Keratinocyte (primary cell): ENCODE measurements at regions not wholly inside any gene's neighbourhood (a gene's known extent, or its start where the extent isn't known, plus 50 kb on each side); places are given as distances from the start of the nearest gene placed in this dataset.

Experiments
- DNase-seq: peaks from one replicate; pipeline ENCODE4 v3.0.0-alpha.2; 2011; ENCODE audit warnings: low read depth, missing footprints, low spot score
- FAIRE-seq: peaks from 2 replicates; lab custom pipeline; 2011; peaks lifted over from hg19 to GRCh38; lab: Jason Lieb, UNC
- H2AFZ ChIP-seq: 2 replicates; pipeline ENCODE4 v1.6.0; 2012; ENCODE audit warnings: low read length, control low read depth, inconsistent platforms; ENCODE audit not compliant: control insufficient read depth
- H3K27ac ChIP-seq: 2 replicates; pipeline ENCODE4 v1.5.1; 2011; ENCODE audit warnings: low read length; ENCODE audit not compliant: control insufficient read depth, insufficient read depth
- H3K27me3 ChIP-seq: 3 replicates; pipeline ENCODE4 v1.6.0; 2011; ENCODE audit warnings: low read length; ENCODE audit not compliant: control insufficient read depth, insufficient read depth; ENCODE audit errors: extremely low read depth
- H3K36me3 ChIP-seq, 2 experiments: 2 replicates in 1 of 2; 3 replicates in 1 of 2; pipeline ENCODE4 v1.5.1; 2011; ENCODE audit warnings: low read length in 2 of 2, mild to moderate bottlenecking in 1 of 2; ENCODE audit not compliant: control insufficient read depth in 2 of 2, insufficient read depth in 2 of 2; ENCODE audit errors: extremely low read depth in 1 of 2
- H3K4me1 ChIP-seq: 3 replicates; pipeline ENCODE4 v1.5.1; 2011; ENCODE audit warnings: low read length; ENCODE audit not compliant: control insufficient read depth, insufficient read depth; ENCODE audit errors: extremely low read depth
- H3K4me2 ChIP-seq: 3 replicates; pipeline ENCODE4 v1.6.0; 2011; ENCODE audit warnings: low read depth, low read length; ENCODE audit not compliant: control insufficient read depth, insufficient read depth; ENCODE audit errors: extremely low read depth
- H3K4me3 ChIP-seq, 3 experiments: fragments of 200-600 bp in 1 of 3; sonication (generic) in 1 of 3; 2 replicates in 2 of 3; 3 replicates in 1 of 3; pipeline ENCODE4 v1.5.1; 2011 to 2016; ENCODE audit warnings: low read length in 3 of 3, mild to moderate bottlenecking in 3 of 3, control low read depth in 2 of 3, inconsistent platforms in 1 of 3, low read depth in 1 of 3, mixed read lengths in 1 of 3, mixed run types in 1 of 3, moderate library complexity in 1 of 3; ENCODE audit not compliant: control insufficient read depth in 2 of 3, insufficient read depth in 2 of 3; ENCODE audit errors: extremely low read depth in 1 of 3
- H3K79me2 ChIP-seq: 2 replicates; pipeline ENCODE4 v1.6.0; 2012; ENCODE audit warnings: low read length; ENCODE audit not compliant: control insufficient read depth, insufficient read depth
- H3K9ac ChIP-seq: 3 replicates; pipeline ENCODE4 v1.6.0; 2011; ENCODE audit warnings: low read length; ENCODE audit not compliant: control insufficient read depth, insufficient read depth; ENCODE audit errors: extremely low read depth
- H3K9me1 ChIP-seq: 3 replicates; pipeline ENCODE4 v1.6.0; 2011; ENCODE audit warnings: low read length; ENCODE audit not compliant: control insufficient read depth, insufficient read depth; ENCODE audit errors: extremely low read depth
- H3K9me3 ChIP-seq: 2 replicates; pipeline ENCODE4 v1.5.1; 2012; ENCODE audit warnings: low read depth, low read length; ENCODE audit not compliant: control insufficient read depth
- H4K20me1 ChIP-seq: 3 replicates; pipeline ENCODE4 v1.6.0; 2011; ENCODE audit warnings: low read length; ENCODE audit not compliant: control insufficient read depth, insufficient read depth; ENCODE audit errors: extremely low read depth
- EZH2 ChIP-seq: IDR thresholded peaks from one replicate; pipeline ENCODE4 v1.6.1; 2012; ENCODE audit warnings: inconsistent platforms, mild to moderate bottlenecking, low read length, moderate library complexity
- dilution Hi-C: fragments of 300-500 bp; cut with MboI; formaldehyde crosslinking; loops from one replicate; pipeline ENCODE4 v1.7.0; 2020; ENCODE audit warnings: low sequenced_read_pairs; ENCODE audit not compliant: extremely low pct_ligation_motif_present
- TF ChIP-seq, protein P1 (sequence below), 3 experiments: IDR thresholded peaks in 1 of 3; conservative IDR thresholded peaks in 1 of 3; optimal IDR thresholded peaks in 1 of 3; 2 replicates in 2 of 3; 3 replicates in 1 of 3; pipeline versions ENCODE3 to v1.5.1; 2011; ENCODE audit warnings: low read length in 3 of 3, mild to moderate bottlenecking in 3 of 3, moderate library complexity in 2 of 3, control low read depth in 1 of 3, inconsistent platforms in 1 of 3; ENCODE audit not compliant: insufficient read depth in 2 of 3; ENCODE audit errors: extremely low read depth in 1 of 3

DNA sequence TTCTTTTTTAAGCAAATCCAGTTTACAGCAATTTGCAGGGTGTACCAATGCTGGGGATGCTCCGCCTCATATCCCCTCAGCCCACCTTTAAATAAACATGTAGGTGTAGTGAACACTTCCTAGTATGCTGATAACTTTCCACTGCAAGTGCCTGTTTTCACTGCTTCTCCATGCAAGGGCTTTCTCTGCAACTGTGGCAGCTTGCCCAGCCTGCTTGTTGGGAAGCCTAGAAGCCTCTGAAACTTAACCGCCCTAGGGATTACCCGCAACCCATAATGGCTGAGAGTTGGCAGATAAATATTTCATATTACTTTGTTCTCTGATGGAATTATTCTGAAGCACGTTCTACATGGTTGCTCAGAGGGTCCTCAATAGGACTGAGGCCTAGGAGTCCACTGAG is 253.7 kb upstream of the DDX53 start:
- no peak for FAIRE-seq
- H3K4me1 ChIP-seq = no peaks in the 10 kb centered on the region
- TF ChIP-seq EZH2 = no peak
- TF ChIP-seq, protein P1, sequence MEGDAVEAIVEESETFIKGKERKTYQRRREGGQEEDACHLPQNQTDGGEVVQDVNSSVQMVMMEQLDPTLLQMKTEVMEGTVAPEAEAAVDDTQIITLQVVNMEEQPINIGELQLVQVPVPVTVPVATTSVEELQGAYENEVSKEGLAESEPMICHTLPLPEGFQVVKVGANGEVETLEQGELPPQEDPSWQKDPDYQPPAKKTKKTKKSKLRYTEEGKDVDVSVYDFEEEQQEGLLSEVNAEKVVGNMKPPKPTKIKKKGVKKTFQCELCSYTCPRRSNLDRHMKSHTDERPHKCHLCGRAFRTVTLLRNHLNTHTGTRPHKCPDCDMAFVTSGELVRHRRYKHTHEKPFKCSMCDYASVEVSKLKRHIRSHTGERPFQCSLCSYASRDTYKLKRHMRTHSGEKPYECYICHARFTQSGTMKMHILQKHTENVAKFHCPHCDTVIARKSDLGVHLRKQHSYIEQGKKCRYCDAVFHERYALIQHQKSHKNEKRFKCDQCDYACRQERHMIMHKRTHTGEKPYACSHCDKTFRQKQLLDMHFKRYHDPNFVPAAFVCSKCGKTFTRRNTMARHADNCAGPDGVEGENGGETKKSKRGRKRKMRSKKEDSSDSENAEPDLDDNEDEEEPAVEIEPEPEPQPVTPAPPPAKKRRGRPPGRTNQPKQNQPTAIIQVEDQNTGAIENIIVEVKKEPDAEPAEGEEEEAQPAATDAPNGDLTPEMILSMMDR (optimal IDR thresholded peaks at IDR 0.05 in 1 of 3, IDR thresholded peaks at IDR 0.05 in 1 of 3, conservative IDR thresholded peaks at IDR 0.05 in 1 of 3; ENCODE audit: extremely low read depth in 1 of 3, insufficient read depth in 2 of 3, low read length in 3 of 3) = no peak

DNA sequence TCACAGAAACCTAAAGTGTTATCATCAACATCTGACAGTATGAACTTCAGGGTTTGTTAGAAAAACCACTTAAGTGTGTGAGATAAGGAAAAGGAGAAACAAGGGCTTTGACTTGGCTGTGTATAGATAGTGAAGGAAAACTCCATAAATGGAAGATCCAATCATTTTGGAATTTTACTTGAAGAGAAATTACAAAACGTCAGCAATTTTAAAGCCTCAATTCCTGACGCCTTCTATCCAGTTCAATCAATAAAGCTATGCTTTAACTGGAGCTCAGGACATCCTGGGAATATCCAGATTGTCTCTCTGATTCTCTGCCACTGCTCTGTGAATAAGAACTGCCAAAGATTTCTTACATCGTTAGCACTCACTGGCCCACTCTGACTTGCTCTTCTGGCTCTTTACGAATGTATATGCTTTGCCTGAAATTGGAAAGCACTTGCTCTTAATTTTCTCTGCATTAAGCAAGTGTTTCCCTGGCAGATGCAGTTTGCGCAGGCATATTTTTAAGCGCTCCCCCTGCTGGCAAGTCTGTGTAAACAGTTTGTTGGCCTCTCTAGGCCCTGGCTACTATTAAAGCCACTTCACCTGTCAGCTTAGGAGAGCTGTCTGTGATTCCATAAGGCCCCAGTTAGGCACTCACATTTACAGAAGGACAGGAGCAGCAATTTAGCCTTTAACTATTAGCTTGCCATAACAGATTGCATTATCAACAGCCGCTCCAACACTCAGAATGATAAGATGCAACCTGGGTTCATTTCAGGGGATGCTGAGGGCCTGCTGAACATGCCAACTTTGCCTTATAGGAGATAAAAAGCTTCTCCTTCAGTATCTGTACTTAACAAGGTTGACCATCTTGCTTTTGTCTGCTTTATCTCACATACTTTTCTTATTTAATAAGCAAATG is 251.4 kb upstream of the DDX53 start:
- H4K20me1 ChIP-seq = no peaks in the 10 kb centered on the region
- no peak overlapping the region for H2AFZ ChIP-seq
- DNase-seq = no peak
- no peak overlapping the region for H3K27ac ChIP-seq
- FAIRE-seq = peak; percentile 81
- H3K79me2 ChIP-seq = no peaks in the 10 kb centered on the region
- H3K9me3 ChIP-seq = no peaks in the 10 kb centered on the region
- H3K9ac ChIP-seq = no peak overlapping the region
- H3K36me3 ChIP-seq = no peaks in the 10 kb centered on the region
- TF ChIP-seq, protein P1 (optimal IDR thresholded peaks at IDR 0.05 in 1 of 3, IDR thresholded peaks at IDR 0.05 in 1 of 3, conservative IDR thresholded peaks at IDR 0.05 in 1 of 3; ENCODE audit: extremely low read depth in 1 of 3, insufficient read depth in 2 of 3, low read length in 3 of 3) = peak; percentile 68 to 72 (median 72)
- TF ChIP-seq EZH2 = no peak
- H3K27me3 ChIP-seq = no peaks in the 10 kb centered on the region
- H3K4me1 ChIP-seq = no peaks in the 10 kb centered on the region
- no peak overlapping the region for H3K4me2 ChIP-seq
- no peaks in the 10 kb centered on the region for H3K9me1 ChIP-seq
- dilution Hi-C loops = no loop called here
- H3K4me3 ChIP-seq = no peak overlapping the region

More for the DNA sequence above, 253.7 kb upstream of the DDX53 start:
- DNase-seq = no peak
- Histone ChIP-seq H3K4me3 (no peak overlapping the region), H3K36me3 (no peaks in the 10 kb centered on the region), H2AFZ (no peak overlapping the region), H3K9ac (no peak overlapping the region), H3K4me2 (no peak overlapping the region), H3K27me3 (no peaks in the 10 kb centered on the region), H3K9me3 (no peaks in the 10 kb centered on the region), H3K27ac (no peak overlapping the region), H4K20me1 (no peaks in the 10 kb centered on the region), H3K79me2 (no peaks in the 10 kb centered on the region), H3K9me1 (no peaks in the 10 kb centered on the region)
- dilution Hi-C loops = no loop called here
